ENCODE measurements at regions not wholly inside any gene's neighbourhood (a gene's known extent, or its start where the extent isn't known, plus 50 kb on each side); places are given as distances from the start of the nearest gene placed in this dataset.

DNA sequence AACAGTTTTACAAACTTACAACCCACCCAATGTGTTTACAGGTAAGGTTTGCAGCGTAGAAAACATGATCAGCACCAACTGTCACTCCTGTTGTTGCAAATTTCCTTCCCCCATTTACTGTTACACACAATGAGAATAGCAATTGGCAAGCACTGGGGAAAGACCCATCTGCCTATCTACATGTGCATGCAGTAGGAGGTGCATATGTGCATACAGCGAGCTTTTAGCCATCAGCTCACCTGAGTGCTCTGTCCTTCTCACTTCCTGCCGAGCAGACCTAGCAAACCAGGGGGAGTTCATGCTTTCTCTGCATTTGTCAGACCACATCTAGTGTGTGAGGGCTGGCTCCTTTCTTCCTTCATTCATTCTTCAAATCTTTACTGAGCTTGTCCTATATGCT lies 49.9 kb upstream of the ARL4C start:
- Histone ChIP-seq H3K9me3 (ENCODE audit: control insufficient read depth, low read depth, low read length) (no peaks in the 10 kb centered on the region), H3K27ac (ENCODE audit: control insufficient read depth, insufficient read depth, low read length) (no peak overlapping the region), H2AFZ (ENCODE audit: control insufficient read depth, low read length) (no peak overlapping the region), H3K9me1 (ENCODE audit: control insufficient read depth, extremely low read depth, insufficient read depth, low read length) (no peaks in the 10 kb centered on the region), H3K36me3 (ENCODE audit: control insufficient read depth in 2 of 2, extremely low read depth in 1 of 2, insufficient read depth in 2 of 2, low read length in 2 of 2) (no peaks in the 10 kb centered on the region), H4K20me1 (ENCODE audit: control insufficient read depth, extremely low read depth, insufficient read depth, low read length) (no peaks in the 10 kb centered on the region), H3K27me3 (ENCODE audit: control insufficient read depth, extremely low read depth, insufficient read depth, low read length) (no peaks in the 10 kb centered on the region), H3K9ac (ENCODE audit: control insufficient read depth, extremely low read depth, insufficient read depth, low read length) (no peak overlapping the region), H3K79me2 (ENCODE audit: control insufficient read depth, insufficient read depth, low read length) (no peaks in the 10 kb centered on the region), H3K4me1 (ENCODE audit: control insufficient read depth, extremely low read depth, insufficient read depth, low read length) (peaks cover 7% of the 10 kb centered on the region), H3K4me2 (ENCODE audit: control insufficient read depth, extremely low read depth, insufficient read depth, low read depth, low read length) (no peak overlapping the region), H3K4me3 (ENCODE audit: control insufficient read depth in 2 of 3, extremely low read depth in 1 of 3, insufficient read depth in 2 of 3, low read depth in 1 of 3, low read length in 3 of 3) (no peak overlapping the region)
- FAIRE-seq (no peak), DNase-seq (ENCODE audit: low read depth, low spot score) (no peak)
- TF ChIP-seq EZH2 (IDR thresholded peaks at IDR 0.05; ENCODE audit: low read length), result no peak
- TF ChIP-seq, protein P1, sequence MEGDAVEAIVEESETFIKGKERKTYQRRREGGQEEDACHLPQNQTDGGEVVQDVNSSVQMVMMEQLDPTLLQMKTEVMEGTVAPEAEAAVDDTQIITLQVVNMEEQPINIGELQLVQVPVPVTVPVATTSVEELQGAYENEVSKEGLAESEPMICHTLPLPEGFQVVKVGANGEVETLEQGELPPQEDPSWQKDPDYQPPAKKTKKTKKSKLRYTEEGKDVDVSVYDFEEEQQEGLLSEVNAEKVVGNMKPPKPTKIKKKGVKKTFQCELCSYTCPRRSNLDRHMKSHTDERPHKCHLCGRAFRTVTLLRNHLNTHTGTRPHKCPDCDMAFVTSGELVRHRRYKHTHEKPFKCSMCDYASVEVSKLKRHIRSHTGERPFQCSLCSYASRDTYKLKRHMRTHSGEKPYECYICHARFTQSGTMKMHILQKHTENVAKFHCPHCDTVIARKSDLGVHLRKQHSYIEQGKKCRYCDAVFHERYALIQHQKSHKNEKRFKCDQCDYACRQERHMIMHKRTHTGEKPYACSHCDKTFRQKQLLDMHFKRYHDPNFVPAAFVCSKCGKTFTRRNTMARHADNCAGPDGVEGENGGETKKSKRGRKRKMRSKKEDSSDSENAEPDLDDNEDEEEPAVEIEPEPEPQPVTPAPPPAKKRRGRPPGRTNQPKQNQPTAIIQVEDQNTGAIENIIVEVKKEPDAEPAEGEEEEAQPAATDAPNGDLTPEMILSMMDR (optimal IDR thresholded peaks at IDR 0.05 in 1 of 3, IDR thresholded peaks at IDR 0.05 in 1 of 3, conservative IDR thresholded peaks at IDR 0.05 in 1 of 3; ENCODE audit: extremely low read depth in 1 of 3, insufficient read depth in 2 of 3, low read length in 3 of 3), result no peak
- dilution Hi-C loops (cut with MboI; ENCODE audit: extremely low pct_ligation_motif_present, low sequenced_read_pairs), result no loop called here

Data from keratinocyte (primary cell).